HepG2 (cell line): ENCODE measurements at regions not wholly inside any gene's neighbourhood (a gene's known extent, or its start where the extent isn't known, plus 50 kb on each side); places are given as distances from the start of the nearest gene placed in this dataset.

ENCODE experiments used
- CHD2 ChIP-seq: IDR thresholded peaks from 2 replicates; pipeline ENCODE4 v1.6.1; 2011; ENCODE audit warnings: low read depth, low read length, improper control_type of control experiment
- TAF15 ChIP-seq: fragments of 200-400 bp; formaldehyde crosslinking; IDR thresholded peaks from one replicate; pipeline ENCODE4 v1.6.1; 2018; ENCODE audit warnings: mild to moderate bottlenecking, low read depth, low read length; ENCODE audit not compliant: poor library complexity, severe bottlenecking
- TF ChIP-seq, protein P1 (sequence below): sonication (generic); formaldehyde crosslinking; IDR thresholded peaks from 2 replicates; pipeline ENCODE4 v1.5.0; 2020; ENCODE audit warnings: mild to moderate bottlenecking, missing genetic modification reagents, moderate library complexity
- TF ChIP-seq, protein P2 (sequence below): sonication (generic); formaldehyde crosslinking; IDR thresholded peaks from 2 replicates; pipeline ENCODE4 v1.9.0; 2021; ENCODE audit warnings: missing genetic modification reagents, borderline replicate concordance

DNA sequence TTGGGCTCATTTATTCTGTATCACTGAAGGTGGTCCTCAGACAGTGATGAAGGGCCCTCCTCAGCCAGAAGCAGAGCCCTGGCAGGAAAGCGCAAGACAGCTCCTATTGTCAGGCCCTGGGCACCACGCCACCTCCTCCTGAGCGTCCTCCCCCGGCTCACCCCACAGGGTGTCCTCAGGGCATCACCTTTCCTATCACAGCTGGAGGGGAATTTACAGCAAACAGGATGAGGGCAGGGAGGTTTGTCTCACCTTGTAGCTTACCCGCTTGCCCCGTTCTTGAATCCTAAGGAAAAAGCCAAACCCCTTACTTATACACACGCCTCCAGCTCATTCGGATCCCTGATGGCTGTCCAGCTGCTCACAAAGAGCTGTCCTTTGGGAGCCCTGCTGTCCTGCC lies 50.2 kb upstream of the LANCL2 start:
- no peak for TF ChIP-seq TAF15
- no peak for TF ChIP-seq CHD2
- TF ChIP-seq, protein P1, sequence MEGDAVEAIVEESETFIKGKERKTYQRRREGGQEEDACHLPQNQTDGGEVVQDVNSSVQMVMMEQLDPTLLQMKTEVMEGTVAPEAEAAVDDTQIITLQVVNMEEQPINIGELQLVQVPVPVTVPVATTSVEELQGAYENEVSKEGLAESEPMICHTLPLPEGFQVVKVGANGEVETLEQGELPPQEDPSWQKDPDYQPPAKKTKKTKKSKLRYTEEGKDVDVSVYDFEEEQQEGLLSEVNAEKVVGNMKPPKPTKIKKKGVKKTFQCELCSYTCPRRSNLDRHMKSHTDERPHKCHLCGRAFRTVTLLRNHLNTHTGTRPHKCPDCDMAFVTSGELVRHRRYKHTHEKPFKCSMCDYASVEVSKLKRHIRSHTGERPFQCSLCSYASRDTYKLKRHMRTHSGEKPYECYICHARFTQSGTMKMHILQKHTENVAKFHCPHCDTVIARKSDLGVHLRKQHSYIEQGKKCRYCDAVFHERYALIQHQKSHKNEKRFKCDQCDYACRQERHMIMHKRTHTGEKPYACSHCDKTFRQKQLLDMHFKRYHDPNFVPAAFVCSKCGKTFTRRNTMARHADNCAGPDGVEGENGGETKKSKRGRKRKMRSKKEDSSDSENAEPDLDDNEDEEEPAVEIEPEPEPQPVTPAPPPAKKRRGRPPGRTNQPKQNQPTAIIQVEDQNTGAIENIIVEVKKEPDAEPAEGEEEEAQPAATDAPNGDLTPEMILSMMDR = no peak
- TF ChIP-seq, protein P2, sequence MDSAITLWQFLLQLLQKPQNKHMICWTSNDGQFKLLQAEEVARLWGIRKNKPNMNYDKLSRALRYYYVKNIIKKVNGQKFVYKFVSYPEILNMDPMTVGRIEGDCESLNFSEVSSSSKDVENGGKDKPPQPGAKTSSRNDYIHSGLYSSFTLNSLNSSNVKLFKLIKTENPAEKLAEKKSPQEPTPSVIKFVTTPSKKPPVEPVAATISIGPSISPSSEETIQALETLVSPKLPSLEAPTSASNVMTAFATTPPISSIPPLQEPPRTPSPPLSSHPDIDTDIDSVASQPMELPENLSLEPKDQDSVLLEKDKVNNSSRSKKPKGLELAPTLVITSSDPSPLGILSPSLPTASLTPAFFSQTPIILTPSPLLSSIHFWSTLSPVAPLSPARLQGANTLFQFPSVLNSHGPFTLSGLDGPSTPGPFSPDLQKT (CRISPR knock-in tag) = no peak
